ENCODE measurements at regions not wholly inside any gene's neighbourhood (a gene's known extent, or its start where the extent isn't known, plus 50 kb on each side); places are given as distances from the start of the nearest gene placed in this dataset.

DNA sequence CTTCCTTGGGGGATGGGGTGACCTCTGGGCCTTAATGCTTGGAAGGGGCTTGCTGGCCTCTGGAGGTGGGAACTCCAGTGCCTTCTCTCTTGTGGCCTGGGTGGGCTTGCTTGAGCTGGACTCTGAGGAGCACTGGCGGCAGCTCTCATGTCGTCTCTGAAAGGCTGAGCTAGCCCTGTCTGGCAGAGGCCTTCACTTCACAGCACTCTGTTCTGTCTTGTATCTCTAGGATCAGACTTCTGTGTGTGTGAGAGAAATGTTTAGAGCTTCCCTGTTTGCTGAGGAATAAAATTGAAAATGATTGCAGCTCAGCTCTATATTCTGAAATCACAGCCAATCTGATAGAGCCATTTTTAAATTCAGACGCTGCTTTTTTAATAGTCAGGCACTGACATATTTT lies 185.3 kb downstream of the KCNRG start:
- H3K27me3 ChIP-seq: no peaks in the 10 kb centered on the region
- 39 to 52% (median 50%) methylated on average over 2 to 3 of the region's 3 CpGs for WGBS, 4 donors
- H3K9me3 ChIP-seq: no peaks in the 10 kb centered on the region
- no peak overlapping the region for H3K27ac ChIP-seq
- DNase-seq (no peak), ATAC-seq (peak in 1 of 4 donors; percentile 24)
- no peak overlapping the region for H3K4me3 ChIP-seq
- peaks cover 0 to 23% (median 10%) of the 10 kb centered on the region in 12 donors for H3K4me1 ChIP-seq
- intact Hi-C loops (cut with DNase I): loop anchor here in 1 of 10 donors (10.0 kb wide), 1 partner anchor 66 kb away; no protein-coding TSS in a partner anchor
- no peaks in the 10 kb centered on the region for H3K36me3 ChIP-seq
- TF ChIP-seq, protein P1, sequence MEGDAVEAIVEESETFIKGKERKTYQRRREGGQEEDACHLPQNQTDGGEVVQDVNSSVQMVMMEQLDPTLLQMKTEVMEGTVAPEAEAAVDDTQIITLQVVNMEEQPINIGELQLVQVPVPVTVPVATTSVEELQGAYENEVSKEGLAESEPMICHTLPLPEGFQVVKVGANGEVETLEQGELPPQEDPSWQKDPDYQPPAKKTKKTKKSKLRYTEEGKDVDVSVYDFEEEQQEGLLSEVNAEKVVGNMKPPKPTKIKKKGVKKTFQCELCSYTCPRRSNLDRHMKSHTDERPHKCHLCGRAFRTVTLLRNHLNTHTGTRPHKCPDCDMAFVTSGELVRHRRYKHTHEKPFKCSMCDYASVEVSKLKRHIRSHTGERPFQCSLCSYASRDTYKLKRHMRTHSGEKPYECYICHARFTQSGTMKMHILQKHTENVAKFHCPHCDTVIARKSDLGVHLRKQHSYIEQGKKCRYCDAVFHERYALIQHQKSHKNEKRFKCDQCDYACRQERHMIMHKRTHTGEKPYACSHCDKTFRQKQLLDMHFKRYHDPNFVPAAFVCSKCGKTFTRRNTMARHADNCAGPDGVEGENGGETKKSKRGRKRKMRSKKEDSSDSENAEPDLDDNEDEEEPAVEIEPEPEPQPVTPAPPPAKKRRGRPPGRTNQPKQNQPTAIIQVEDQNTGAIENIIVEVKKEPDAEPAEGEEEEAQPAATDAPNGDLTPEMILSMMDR (IDR thresholded peaks at IDR 0.05): no peak
- TF ChIP-seq POLR2A (IDR thresholded peaks at IDR 0.05): no peak

DNA sequence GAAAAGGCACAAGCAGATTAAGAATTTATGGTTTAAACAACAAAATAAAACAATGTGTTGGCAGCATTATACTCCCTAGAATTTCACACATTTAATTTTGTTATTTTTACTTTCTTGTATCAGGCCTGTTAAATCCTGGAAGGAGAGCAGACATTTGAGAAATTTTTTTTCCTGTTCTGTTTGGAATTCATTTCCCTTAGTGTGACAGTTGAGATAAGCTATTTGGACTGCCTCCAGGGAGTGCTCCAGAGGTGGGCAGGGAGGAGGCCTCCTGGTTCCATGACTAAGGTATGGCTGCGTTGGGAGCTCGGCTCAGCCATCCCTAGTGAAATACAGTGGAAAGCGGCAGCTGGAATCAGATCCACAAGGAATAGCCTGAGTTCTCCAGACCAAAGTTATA lies 185.7 kb downstream of the KCNRG start:
- DNase-seq (no peak), ATAC-seq (peak in 2 of 4 donors; percentile 31 to 32)
- no peaks in the 10 kb centered on the region for H3K36me3 ChIP-seq
- H3K27ac ChIP-seq: no peak overlapping the region
- H3K27me3 ChIP-seq: no peaks in the 10 kb centered on the region
- intact Hi-C loops (cut with DNase I): loop anchor here in 1 of 10 donors (10.0 kb wide), 1 partner anchor 66 kb away; no protein-coding TSS in a partner anchor
- H3K4me1 ChIP-seq: peaks cover 0 to 23% (median 10%) of the 10 kb centered on the region in 12 donors
- no peak for TF ChIP-seq POLR2A (IDR thresholded peaks at IDR 0.05)
- TF ChIP-seq, protein P1 (IDR thresholded peaks at IDR 0.05): no peak
- WGBS, 4 donors: 62 to 82% (median 78%) methylated on average over 3 of the region's 3 CpGs
- no peak overlapping the region for H3K4me3 ChIP-seq
- H3K9me3 ChIP-seq: no peaks in the 10 kb centered on the region

DNA sequence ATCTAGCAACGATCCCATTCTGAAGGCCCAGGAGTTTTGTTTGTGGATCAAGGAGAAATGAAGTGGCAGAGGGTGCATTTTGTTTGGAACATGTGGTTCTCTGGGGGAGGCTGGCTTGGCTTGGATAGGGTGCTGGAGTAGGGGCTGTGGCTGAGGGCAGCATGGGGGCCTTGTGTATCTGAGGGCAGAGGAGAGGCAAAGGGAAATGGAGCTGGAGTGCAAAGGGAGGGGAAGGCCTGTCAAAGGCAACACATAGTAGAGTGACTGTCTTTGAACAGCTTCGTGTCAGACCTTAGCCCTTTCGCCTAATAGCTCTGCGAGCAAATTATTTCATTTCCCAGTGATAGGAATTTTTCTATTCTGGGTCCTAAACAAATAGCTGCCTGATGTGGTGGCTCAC lies 187.2 kb downstream of the KCNRG start:
- Histone ChIP-seq H3K36me3 (no peaks in the 10 kb centered on the region), H3K9me3 (no peaks in the 10 kb centered on the region), H3K27me3 (no peaks in the 10 kb centered on the region), H3K27ac (no peak overlapping the region), H3K4me3 (no peak overlapping the region), H3K4me1 (peaks cover 0 to 23% (median 10%) of the 10 kb centered on the region in 12 donors)
- DNase-seq (no peak), ATAC-seq (no peak)
- no peak for TF ChIP-seq POLR2A (IDR thresholded peaks at IDR 0.05)
- TF ChIP-seq, protein P1 (IDR thresholded peaks at IDR 0.05): no peak
- intact Hi-C loops (cut with DNase I): loop anchor here in 1 of 10 donors (10.0 kb wide), 1 partner anchor 68 kb away; no protein-coding TSS in a partner anchor
- WGBS, 4 donors: 92 to 96% (median 93%) methylated on average over 4 of the region's 4 CpGs

DNA sequence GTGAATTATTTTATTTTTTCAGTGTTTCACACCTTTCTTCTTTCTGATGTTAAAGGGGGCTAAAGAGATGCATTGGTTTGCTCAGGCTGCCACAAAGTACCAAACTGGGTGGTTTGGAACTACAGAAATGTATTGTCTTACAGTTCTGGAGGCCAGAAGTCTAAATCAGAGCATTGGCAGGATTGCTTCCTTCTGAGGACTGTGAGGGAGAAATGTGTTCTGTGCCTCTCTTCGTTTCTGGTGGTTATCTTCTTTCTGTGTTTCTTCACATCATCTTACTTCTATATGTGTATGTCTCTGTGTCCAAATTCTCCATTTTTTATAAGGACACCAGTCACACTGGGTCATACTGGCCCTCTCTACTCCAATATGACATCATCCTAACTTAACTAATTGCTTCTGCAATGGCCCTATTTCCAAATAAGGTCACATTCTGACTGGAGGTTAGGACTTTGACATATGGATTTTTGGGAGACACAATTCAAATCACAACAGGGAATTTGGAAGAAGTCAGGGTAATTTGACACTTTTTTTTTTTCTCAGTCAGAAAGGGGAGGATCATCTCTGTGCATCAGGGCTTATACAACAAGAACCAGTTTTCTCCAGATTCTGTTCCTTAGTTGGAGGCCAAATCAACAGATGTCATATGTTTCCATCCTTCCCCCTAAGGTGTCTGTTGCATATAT lies 188.2 kb downstream of the KCNRG start:
- no peak for ATAC-seq
- Histone ChIP-seq H3K4me3 (no peak overlapping the region), H3K36me3 (no peaks in the 10 kb centered on the region), H3K27me3 (no peaks in the 10 kb centered on the region), H3K4me1 (peaks cover 0 to 20% (median 10%) of the 10 kb centered on the region in 12 donors), H3K27ac (no peak overlapping the region), H3K9me3 (no peaks in the 10 kb centered on the region)
- intact Hi-C loops (cut with DNase I): loop anchor here in 1 of 10 donors (10.0 kb wide), 1 partner anchor 69 kb away; no protein-coding TSS in a partner anchor
- TF ChIP-seq, protein P1 (IDR thresholded peaks at IDR 0.05): no peak
- no peak for TF ChIP-seq POLR2A (IDR thresholded peaks at IDR 0.05)
- WGBS, 4 donors: 89 to 98% (median 92%) methylated on average over 1 of the region's 1 CpG
- DNase-seq: no peak

Measured in heart left ventricle (tissue), 16 donors.